Right ventricle myocardium inferior (tissue), 1 donor: ENCODE measurements at regions not wholly inside any gene's neighbourhood (a gene's known extent, or its start where the extent isn't known, plus 50 kb on each side); places are given as distances from the start of the nearest gene placed in this dataset.
"Not testable (repeated sequence)": the region's sequence is repeated elsewhere in the genome, so short reads cannot be mapped to it uniquely, and the experiment has no call there.

ENCODE experiments used
- ATAC-seq: fragments of 200-7000 bp; cut with Tn5 transposase; one replicate; pipeline ENCODE4 v1.9.1; 2020; ENCODE audit warnings: mild to moderate bottlenecking, moderate library complexity
- DNase-seq: peaks from one replicate; pipeline ENCODE4 v3.0.0; 2021; ENCODE audit errors: missing footprints
- intact Hi-C: fragments of 100-400 bp; cut with DNase I; formaldehyde crosslinking; loops from one replicate; pipeline ENCODE4 v1.11.0; 2022
- donor health status: DM: no; HTN: yes; CAD: no; lungs with severe emphysema.

GRCh38 chr6:170203212-170203611, 87.7 kb downstream of the DLL1 start:
- intact Hi-C loops = no loop called here
- no peak for ATAC-seq
- DNase-seq = no peak

GRCh38 chr6:170202416-170203135, 88.3 kb downstream of the DLL1 start:
- intact Hi-C loops = no loop called here
- ATAC-seq (no peak), DNase-seq (no peak)

- DNase-seq (no peak), ATAC-seq (no peak)
- intact Hi-C loops = no loop called here
Measured at GRCh38 chr6:170201361-170201760, 89.5 kb downstream of the DLL1 start.

GRCh38 chr6:170200458-170200891, 90.4 kb downstream of the DLL1 start:
- DNase-seq (no peak), ATAC-seq (no peak)
- intact Hi-C loops = no loop called here

- DNase-seq (no peak), ATAC-seq (no peak)
- intact Hi-C loops = no loop called here
Measured at GRCh38 chr6:170199716-170200115, 91.2 kb downstream of the DLL1 start.

GRCh38 chr6:170198298-170198697, 92.6 kb downstream of the DLL1 start:
- DNase-seq (no peak), ATAC-seq (no peak)
- intact Hi-C loops = no loop called here

- no peak for ATAC-seq
- DNase-seq = no peak
- intact Hi-C loops = no loop called here
Measured at GRCh38 chr6:170193326-170193821, 97.5 kb downstream of the DLL1 start.

GRCh38 chr6:170192905-170193304, 98.0 kb downstream of the DLL1 start:
- intact Hi-C loops = no loop called here
- ATAC-seq (no peak), DNase-seq (no peak)

- intact Hi-C loops, DNase-seq, ATAC-seq: not testable (repeated sequence)
Measured at GRCh38 chr6:170192101-170192500, 98.8 kb downstream of the DLL1 start.

GRCh38 chr6:170190046-170190445, 100.8 kb downstream of the DLL1 start:
- ATAC-seq (no peak), DNase-seq (no peak)
- intact Hi-C loops = no loop called here

- intact Hi-C loops = no loop called here
- DNase-seq (no peak), ATAC-seq (no peak)
Measured at GRCh38 chr6:170189236-170189635, 101.6 kb downstream of the DLL1 start.

GRCh38 chr6:170188571-170189001, 102.3 kb downstream of the DLL1 start:
- peak; percentile 42 for DNase-seq
- intact Hi-C loops = no loop called here
- ATAC-seq = peak; percentile 60

- ATAC-seq = no peak
- intact Hi-C loops = no loop called here
Measured at GRCh38 chr6:170187669-170188566, 103.0 kb downstream of the DLL1 start.

GRCh38 chr6:170186941-170187668, 103.8 kb downstream of the DLL1 start:
- DNase-seq (no peak), ATAC-seq (no peak)
- intact Hi-C loops = no loop called here

More at GRCh38 chr6:170187669-170188566, 103.0 kb downstream of the DLL1 start:
- DNase-seq = no peak

GRCh38 chr6:170186006-170186935, 104.6 kb downstream of the DLL1 start:
- DNase-seq (no peak), ATAC-seq (no peak)

GRCh38 chr6:170185175-170185978, 105.5 kb downstream of the DLL1 start:
- no peak for ATAC-seq
- intact Hi-C loops = no loop called here
- DNase-seq = no peak

More at GRCh38 chr6:170186006-170186935, 104.6 kb downstream of the DLL1 start:
- intact Hi-C loops = no loop called here

- DNase-seq (peak; percentile 60), ATAC-seq (no peak)
- intact Hi-C loops = no loop called here
Measured at GRCh38 chr6:170184316-170184715, 106.6 kb downstream of the DLL1 start.
